Activated naive CD4-positive, alpha-beta T cell (primary cell): ENCODE measurements at regions not wholly inside any gene's neighbourhood (a gene's known extent, or its start where the extent isn't known, plus 50 kb on each side); places are given as distances from the start of the nearest gene placed in this dataset.
A peak's percentile ranks its signal among the peaks of the same experiment; 100 is the strongest.
"Not testable (repeated sequence)": the region's sequence is repeated elsewhere in the genome, so short reads cannot be mapped to it uniquely, and the experiment has no call there.

Experiments used
- DNase-seq, 4 experiments: peaks; one replicate each; lab custom pipeline; 2025; lab: John Stamatoyannopoulos, UW

GRCh38 chr7:4523873-4524272 lies 158.2 kb upstream of the FOXK1 start:
- no peak for DNase-seq

- DNase-seq, result no peak
These were observed 156.2 kb upstream of the FOXK1 start for GRCh38 chr7:4525884-4526283.

GRCh38 chr7:4527988-4528636 lies 154.0 kb upstream of the FOXK1 start:
- DNase-seq, result no peak

GRCh38 chr7:4531236-4531635 lies 150.9 kb upstream of the FOXK1 start:
- DNase-seq, result no peak

GRCh38 chr7:4533339-4533738 lies 148.8 kb upstream of the FOXK1 start:
- DNase-seq, result not testable (repeated sequence)

- DNase-seq, result no peak
These were observed 132.4 kb upstream of the FOXK1 start for GRCh38 chr7:4549681-4550080.

GRCh38 chr7:4550117-4550516 lies 132.0 kb upstream of the FOXK1 start:
- no peak for DNase-seq

GRCh38 chr7:4552985-4553384 lies 129.1 kb upstream of the FOXK1 start:
- no peak for DNase-seq

- no peak for DNase-seq
These were observed 125.0 kb upstream of the FOXK1 start for GRCh38 chr7:4556868-4557793.

GRCh38 chr7:4561795-4562194 lies 120.3 kb upstream of the FOXK1 start:
- no peak for DNase-seq

GRCh38 chr7:4566714-4567113 lies 115.4 kb upstream of the FOXK1 start:
- no peak for DNase-seq

GRCh38 chr7:4574851-4575250 lies 107.2 kb upstream of the FOXK1 start:
- DNase-seq, result no peak

GRCh38 chr7:4575254-4575653 lies 106.8 kb upstream of the FOXK1 start:
- DNase-seq, result no peak

GRCh38 chr7:4602905-4603842 lies 78.9 kb upstream of the FOXK1 start:
- DNase-seq, result no peak

- no peak for DNase-seq
These were observed 78.3 kb upstream of the FOXK1 start for GRCh38 chr7:4603843-4604231.

- DNase-seq, result no peak
These were observed 77.6 kb upstream of the FOXK1 start for GRCh38 chr7:4604456-4604940.

- DNase-seq, result no peak
These were observed 75.3 kb upstream of the FOXK1 start for GRCh38 chr7:4606797-4607196.

GRCh38 chr7:4607311-4607729 lies 74.8 kb upstream of the FOXK1 start:
- DNase-seq, result no peak

- not testable (repeated sequence) for DNase-seq
These were observed 72.5 kb upstream of the FOXK1 start for GRCh38 chr7:4609576-4609975.

GRCh38 chr7:4610768-4611467 lies 71.2 kb upstream of the FOXK1 start:
- peak in 1 of 4 experiments; percentile 10 for DNase-seq

GRCh38 chr7:4612237-4612636 lies 69.9 kb upstream of the FOXK1 start:
- DNase-seq, result no peak
